ENCODE measurements at regions not wholly inside any gene's neighbourhood (a gene's known extent, or its start where the extent isn't known, plus 50 kb on each side); places are given as distances from the start of the nearest gene placed in this dataset.

GRCh38 chr10:52961323-52961722, 188.7 kb upstream of the MBL2 start:
- Histone ChIP-seq H3K36me3 (no peaks in the 10 kb centered on the region), H3K4me1 (no peaks in the 10 kb centered on the region), H3K9me3 (no peaks in the 10 kb centered on the region), H3K27ac (no peak overlapping the region), H3K4me3 (no peak overlapping the region), H3K27me3 (no peaks in the 10 kb centered on the region)
- DNase-seq (ENCODE audit: low spot score) = no peak
- TF ChIP-seq, protein P1, sequence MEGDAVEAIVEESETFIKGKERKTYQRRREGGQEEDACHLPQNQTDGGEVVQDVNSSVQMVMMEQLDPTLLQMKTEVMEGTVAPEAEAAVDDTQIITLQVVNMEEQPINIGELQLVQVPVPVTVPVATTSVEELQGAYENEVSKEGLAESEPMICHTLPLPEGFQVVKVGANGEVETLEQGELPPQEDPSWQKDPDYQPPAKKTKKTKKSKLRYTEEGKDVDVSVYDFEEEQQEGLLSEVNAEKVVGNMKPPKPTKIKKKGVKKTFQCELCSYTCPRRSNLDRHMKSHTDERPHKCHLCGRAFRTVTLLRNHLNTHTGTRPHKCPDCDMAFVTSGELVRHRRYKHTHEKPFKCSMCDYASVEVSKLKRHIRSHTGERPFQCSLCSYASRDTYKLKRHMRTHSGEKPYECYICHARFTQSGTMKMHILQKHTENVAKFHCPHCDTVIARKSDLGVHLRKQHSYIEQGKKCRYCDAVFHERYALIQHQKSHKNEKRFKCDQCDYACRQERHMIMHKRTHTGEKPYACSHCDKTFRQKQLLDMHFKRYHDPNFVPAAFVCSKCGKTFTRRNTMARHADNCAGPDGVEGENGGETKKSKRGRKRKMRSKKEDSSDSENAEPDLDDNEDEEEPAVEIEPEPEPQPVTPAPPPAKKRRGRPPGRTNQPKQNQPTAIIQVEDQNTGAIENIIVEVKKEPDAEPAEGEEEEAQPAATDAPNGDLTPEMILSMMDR (IDR thresholded peaks at IDR 0.05) = no peak

DNA sequence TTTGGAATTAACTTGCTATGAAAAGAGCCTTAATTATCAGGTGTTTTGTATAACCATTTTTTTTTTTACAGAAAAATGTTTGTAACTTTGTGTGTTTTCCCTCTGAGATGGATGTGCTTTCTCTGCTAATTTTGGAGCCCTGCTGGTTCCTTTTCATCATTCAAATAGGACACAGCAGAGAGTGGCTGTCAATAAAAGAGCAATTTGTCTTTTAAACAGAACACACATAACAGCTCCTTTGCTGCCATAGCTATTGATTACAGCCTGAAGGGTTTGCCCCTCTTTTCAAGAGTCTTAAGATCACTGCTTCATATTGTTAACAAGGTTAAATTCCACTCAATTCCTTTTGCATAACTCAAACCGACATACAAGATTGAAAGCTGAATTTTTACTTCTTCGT, 187.2 kb upstream of the MBL2 start:
- TF ChIP-seq, protein P1 (IDR thresholded peaks at IDR 0.05) = no peak
- no peak overlapping the region for H3K27ac ChIP-seq
- H3K9me3 ChIP-seq = no peaks in the 10 kb centered on the region

GRCh38 chr10:52956861-52957260, 184.3 kb upstream of the MBL2 start:
- no peak for DNase-seq (ENCODE audit: low spot score)
- Histone ChIP-seq H3K36me3 (no peaks in the 10 kb centered on the region), H3K27ac (no peak overlapping the region), H3K4me3 (no peak overlapping the region), H3K9me3 (no peaks in the 10 kb centered on the region), H3K4me1 (no peaks in the 10 kb centered on the region), H3K27me3 (no peaks in the 10 kb centered on the region)
- TF ChIP-seq, protein P1 (IDR thresholded peaks at IDR 0.05) = no peak

More for the DNA sequence above, 187.2 kb upstream of the MBL2 start:
- no peak overlapping the region for H3K4me3 ChIP-seq
- H3K36me3 ChIP-seq = no peaks in the 10 kb centered on the region
- H3K4me1 ChIP-seq = no peaks in the 10 kb centered on the region
- DNase-seq (ENCODE audit: low spot score) = no peak
- no peaks in the 10 kb centered on the region for H3K27me3 ChIP-seq

GRCh38 chr10:52956461-52956860, 183.9 kb upstream of the MBL2 start:
- Histone ChIP-seq H3K9me3 (no peaks in the 10 kb centered on the region), H3K36me3 (no peaks in the 10 kb centered on the region), H3K4me3 (no peak overlapping the region), H3K27ac (no peak overlapping the region), H3K27me3 (no peaks in the 10 kb centered on the region), H3K4me1 (no peaks in the 10 kb centered on the region)
- no peak for DNase-seq (ENCODE audit: low spot score)
- TF ChIP-seq, protein P1 (IDR thresholded peaks at IDR 0.05) = no peak

- Histone ChIP-seq H3K4me3 (no peak overlapping the region), H3K36me3 (no peaks in the 10 kb centered on the region), H3K27me3 (no peaks in the 10 kb centered on the region), H3K9me3 (no peaks in the 10 kb centered on the region), H3K27ac (no peak overlapping the region), H3K4me1 (no peaks in the 10 kb centered on the region)
- TF ChIP-seq, protein P1 (IDR thresholded peaks at IDR 0.05) = no peak
- DNase-seq (ENCODE audit: low spot score) = no peak
Observed at GRCh38 chr10:52955337-52955736, 182.8 kb upstream of the MBL2 start.

DNA sequence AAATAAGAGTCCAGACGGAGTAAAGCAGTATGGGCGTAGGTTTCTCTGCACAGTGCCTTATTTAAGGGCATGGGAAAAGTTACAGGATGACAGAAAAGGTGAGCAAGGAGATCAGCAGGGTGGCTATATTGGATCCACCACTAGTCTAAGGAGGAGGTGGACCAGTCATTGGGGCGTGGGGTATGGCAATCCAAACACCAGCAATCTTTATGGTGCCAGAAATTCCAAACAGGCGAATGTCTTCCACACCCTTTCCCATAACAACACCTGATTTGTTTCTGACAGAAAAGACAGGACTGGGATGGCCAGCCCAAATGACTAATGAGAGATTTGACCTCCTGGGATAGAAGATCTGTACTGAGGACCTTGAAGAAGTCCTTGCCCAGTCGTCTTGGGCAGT, 181.8 kb upstream of the MBL2 start:
- H3K9me3 ChIP-seq = no peaks in the 10 kb centered on the region
- no peak overlapping the region for H3K27ac ChIP-seq
- TF ChIP-seq, protein P1 (IDR thresholded peaks at IDR 0.05) = no peak
- no peaks in the 10 kb centered on the region for H3K4me1 ChIP-seq
- no peak overlapping the region for H3K4me3 ChIP-seq
- DNase-seq (ENCODE audit: low spot score) = no peak
- H3K27me3 ChIP-seq = no peaks in the 10 kb centered on the region
- H3K36me3 ChIP-seq = no peaks in the 10 kb centered on the region

Measured in right atrium auricular region (tissue), 2 donors.